Keratinocyte (primary cell): ENCODE measurements at regions not wholly inside any gene's neighbourhood (a gene's known extent, or its start where the extent isn't known, plus 50 kb on each side); places are given as distances from the start of the nearest gene placed in this dataset.

Experiments
- CTCF ChIP-seq, 3 experiments: IDR thresholded peaks in 1 of 3; conservative IDR thresholded peaks in 1 of 3; optimal IDR thresholded peaks in 1 of 3; 2 replicates in 2 of 3; 3 replicates in 1 of 3; pipeline versions ENCODE3 to v1.5.1; 2011; ENCODE audit warnings: low read length in 3 of 3, mild to moderate bottlenecking in 3 of 3, moderate library complexity in 2 of 3, control low read depth in 1 of 3, inconsistent platforms in 1 of 3; ENCODE audit not compliant: insufficient read depth in 2 of 3; ENCODE audit errors: extremely low read depth in 1 of 3
- EZH2 ChIP-seq: IDR thresholded peaks from one replicate; pipeline ENCODE4 v1.6.1; 2012; ENCODE audit warnings: inconsistent platforms, mild to moderate bottlenecking, low read length, moderate library complexity

- no peak for TF ChIP-seq CTCF (optimal IDR thresholded peaks at IDR 0.05 in 1 of 3, IDR thresholded peaks at IDR 0.05 in 1 of 3, conservative IDR thresholded peaks at IDR 0.05 in 1 of 3; ENCODE audit: extremely low read depth in 1 of 3, insufficient read depth in 2 of 3, low read length in 3 of 3)
- TF ChIP-seq EZH2, result no peak
Observed at GRCh38 chr4:140239311-140239710, 85.3 kb upstream of the MAML3 start.
